ENCODE measurements at regions not wholly inside any gene's neighbourhood (a gene's known extent, or its start where the extent isn't known, plus 50 kb on each side); places are given as distances from the start of the nearest gene placed in this dataset.

- 21% methylated on average over 4 of the region's 4 CpGs for WGBS (ENCODE audit: low lambda C conversion rate)
- Histone ChIP-seq H2AFZ (ENCODE audit: low read length) (no peak overlapping the region), H3K36me3 (replicated peaks in 1 of 2; ENCODE audit: control insufficient read depth in 1 of 2, insufficient read depth in 2 of 2, low read length in 2 of 2) (no peaks in the 10 kb centered on the region), H3K9ac (ENCODE audit: insufficient read depth, low read depth, low read length) (no peak overlapping the region), H3K4me3 (replicated peaks in 1 of 3; ENCODE audit: insufficient read depth in 1 of 3, low read depth in 2 of 3, low read length in 3 of 3) (no peak overlapping the region), H3K79me2 (ENCODE audit: insufficient read depth, low read length) (no peaks in the 10 kb centered on the region), H3K27me3 (ENCODE audit: control insufficient read depth in 1 of 2, insufficient read depth in 2 of 2, low read length in 2 of 2) (no peaks in the 10 kb centered on the region), H3K9me3 (ENCODE audit: low read length) (peaks cover 5% of the 10 kb centered on the region; the same call in 1 of the 2 replicates), H3K27ac (ENCODE audit: extremely low read length, insufficient read depth, low read length) (no peak overlapping the region), H3K4me1 (ENCODE audit: insufficient read depth, low read length) (no peaks in the 10 kb centered on the region), H4K20me1 (ENCODE audit: insufficient read depth, low read length) (no peaks in the 10 kb centered on the region), H3K4me2 (ENCODE audit: low read depth, low read length) (no peak overlapping the region)
- no TSS peak for BruUV-seq (replicated peaks)
- intact Hi-C loops (cut with micrococcal nuclease; ENCODE audit: unreplicated experiment) (loop anchor here (10.0 kb wide), 2 partner anchors 311 to 1991 kb away; no protein-coding TSS in a partner anchor), in situ Hi-C loops (cut with HindIII; ENCODE audit: extremely low pct_ligation_motif_present, low pct_unique_long_range_greater_than_20kb) (no loop called here)
- ChIA-PET CTCF (ENCODE audit: low intra/inter-chr PET ratio, low total read pairs) (interaction anchor here (2.1 kb wide), 1 partner anchor 459 kb away, joined by 6 read pairs; no protein-coding TSS in a partner anchor), POLR2A (no interaction called here)
- no peak for ATAC-seq
- no peak for FAIRE-seq
- DNase-seq (ENCODE audit: low spot score) = no peak
- no peak for TF ChIP-seq ZNF597 (CRISPR knock-in tag; IDR thresholded peaks at IDR 0.05)
- TF ChIP-seq ZNF282 (IDR thresholded peaks at IDR 0.05; ENCODE audit: partially characterized antibody) = no peak
- TF ChIP-seq PPARG (CRISPR knock-in tag; conservative IDR thresholded peaks at IDR 0.05) = no peak
- no peak for TF ChIP-seq ZNF790 (CRISPR knock-in tag; IDR thresholded peaks at IDR 0.05; ENCODE audit: borderline replicate concordance)
- no peak for TF ChIP-seq ZBED4 (CRISPR knock-in tag; IDR thresholded peaks at IDR 0.05; ENCODE audit: borderline replicate concordance)
- no peak for TF ChIP-seq FOXK1 (CRISPR knock-in tag; IDR thresholded peaks at IDR 0.05; ENCODE audit: borderline replicate concordance, low read depth)
- TF ChIP-seq ZNF614 (CRISPR knock-in tag; IDR thresholded peaks at IDR 0.05; ENCODE audit: borderline replicate concordance) = no peak
- TF ChIP-seq SRSF9 (IDR thresholded peaks at IDR 0.05; ENCODE audit: borderline replicate concordance, insufficient read depth, low read depth, low read length, poor library complexity, severe bottlenecking) = no peak
- no peak for TF ChIP-seq ISX (CRISPR knock-in tag; conservative IDR thresholded peaks at IDR 0.05)
- TF ChIP-seq TFE3 (CRISPR knock-in tag; IDR thresholded peaks at IDR 0.05) = no peak
- TF ChIP-seq SYNCRIP (IDR thresholded peaks at IDR 0.05; ENCODE audit: insufficient read depth, low read depth, low read length) = no peak
- no peak for TF ChIP-seq CEBPB (IDR thresholded peaks at IDR 0.05; ENCODE audit: borderline replicate concordance, low read depth, low read length)
- TF ChIP-seq LCORL (IDR thresholded peaks at IDR 0.05) = no peak
- TF ChIP-seq LCORL (CRISPR knock-in tag; IDR thresholded peaks at IDR 0.05) = no peak
- TF ChIP-seq ZBTB46 (CRISPR knock-in tag; IDR thresholded peaks at IDR 0.05; ENCODE audit: borderline replicate concordance) = no peak
- TF ChIP-seq ZSCAN9 (CRISPR knock-in tag; IDR thresholded peaks at IDR 0.05; ENCODE audit: borderline replicate concordance) = no peak
- no peak for TF ChIP-seq PHF8 (CRISPR knock-in tag; IDR thresholded peaks at IDR 0.05)
- TF ChIP-seq ZSCAN21 (CRISPR knock-in tag; IDR thresholded peaks at IDR 0.05; ENCODE audit: borderline replicate concordance) = no peak
These were observed 1015.0 kb downstream of the CDH9 start for GRCh38 chr5:26023361-26023760.
